Sciatic nerve (tissue), 2 donors: ENCODE measurements at regions not wholly inside any gene's neighbourhood (a gene's known extent, or its start where the extent isn't known, plus 50 kb on each side); places are given as distances from the start of the nearest gene placed in this dataset.
"Not testable (repeated sequence)": the region's sequence is repeated elsewhere in the genome, so short reads cannot be mapped to it uniquely, and the experiment has no call there.

Experiments used
- ATAC-seq: fragments of 200-7000 bp; cut with Tn5 transposase; one replicate; pipeline ENCODE4 v1.9.1; 2020; ENCODE audit warnings: mild to moderate bottlenecking, moderate library complexity
- DNase-seq: peaks from one replicate; pipeline ENCODE4 v3.0.0-alpha.2; 2020; ENCODE audit warnings: low spot score
- intact Hi-C: fragments of 100-400 bp; cut with DNase I; formaldehyde crosslinking; loops from one replicate; pipeline ENCODE4 v1.14.2; 2022
- donor health status: DM: no; HTN: no; CAD: no.
- donor health status: DM: no; HTN: no; CAD: no.

DNA sequence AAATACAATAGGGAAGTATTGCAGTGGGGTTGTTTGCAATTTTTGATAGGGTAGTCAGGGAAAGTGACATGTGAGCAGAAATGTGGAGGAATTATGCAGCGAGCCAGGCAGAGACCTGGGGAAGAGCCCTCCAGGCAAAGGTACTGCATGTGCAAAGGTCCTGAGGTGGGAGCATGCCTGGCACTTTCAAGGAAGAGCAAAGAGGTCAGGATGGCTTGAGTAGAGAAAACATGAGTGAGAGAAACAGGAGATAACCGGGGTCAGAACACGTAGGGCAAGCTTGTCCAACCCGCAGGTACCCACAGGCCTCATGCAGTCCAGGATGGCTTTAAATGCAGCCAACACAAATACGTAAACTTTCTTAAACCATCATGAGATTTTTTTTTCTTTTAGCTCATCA, 71.0 kb downstream of the COQ2 start:
- no peak for DNase-seq
- no peak for ATAC-seq
- intact Hi-C loops: no loop called here

DNA sequence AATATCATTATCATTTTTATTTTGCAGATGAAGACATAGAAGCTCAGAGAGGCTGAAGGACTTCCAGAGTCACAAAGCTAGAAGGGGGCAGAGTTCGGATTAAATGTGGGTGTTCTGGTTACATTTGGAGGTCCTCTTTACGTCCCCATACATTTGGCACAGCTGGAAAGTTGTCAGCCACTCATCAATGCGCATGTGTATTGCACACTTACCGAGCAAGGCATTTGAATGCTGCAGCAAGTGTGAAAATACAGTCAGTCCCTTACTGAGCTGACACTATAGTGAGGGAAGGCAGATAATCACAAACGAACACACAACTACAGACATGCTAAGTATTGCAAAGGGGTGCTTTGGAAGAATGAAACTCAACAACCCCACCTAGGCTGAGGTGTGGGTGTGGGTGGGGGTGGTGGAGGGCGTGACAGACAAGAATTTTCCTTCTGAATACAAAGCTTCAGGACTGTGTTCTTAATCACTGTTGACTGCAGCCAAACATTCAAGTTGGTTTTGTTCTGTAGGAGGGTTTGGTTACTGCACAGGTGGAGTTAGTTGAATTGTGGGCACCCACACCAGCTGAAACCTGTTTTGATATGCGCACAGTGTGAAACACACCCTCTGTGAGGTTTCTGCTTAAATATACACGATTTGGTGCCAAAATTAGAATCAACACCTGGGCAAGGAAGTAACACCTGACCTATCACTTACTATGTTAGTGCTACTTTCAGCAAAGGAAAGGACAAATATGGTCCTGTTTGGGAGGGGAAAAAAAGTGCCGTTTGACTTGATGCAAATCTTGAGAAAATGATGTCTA, 72.4 kb downstream of the COQ2 start:
- intact Hi-C loops: no loop called here
- peak; percentile 32 for ATAC-seq
- DNase-seq: no peak

DNA sequence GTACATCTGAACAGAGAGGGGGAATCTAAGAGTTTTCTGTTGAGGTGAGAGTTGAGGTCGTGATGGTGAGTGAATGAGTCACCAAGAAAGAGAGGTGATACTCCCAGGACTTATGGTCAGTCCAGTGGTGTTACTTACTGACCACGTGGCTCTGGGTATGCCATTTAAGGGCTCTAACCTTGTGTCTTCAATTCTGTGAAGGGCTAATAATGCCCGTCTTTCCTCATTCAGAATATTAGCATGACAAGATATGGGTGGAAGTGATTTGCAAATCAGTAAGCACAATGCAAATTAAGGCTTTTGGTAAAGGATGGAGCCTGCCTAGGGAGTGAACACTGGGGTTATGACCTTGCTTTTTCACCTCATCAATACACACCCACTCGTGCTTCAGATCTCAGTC, 75.2 kb downstream of the COQ2 start:
- DNase-seq (no peak), ATAC-seq (no peak)
- intact Hi-C loops: no loop called here

DNA sequence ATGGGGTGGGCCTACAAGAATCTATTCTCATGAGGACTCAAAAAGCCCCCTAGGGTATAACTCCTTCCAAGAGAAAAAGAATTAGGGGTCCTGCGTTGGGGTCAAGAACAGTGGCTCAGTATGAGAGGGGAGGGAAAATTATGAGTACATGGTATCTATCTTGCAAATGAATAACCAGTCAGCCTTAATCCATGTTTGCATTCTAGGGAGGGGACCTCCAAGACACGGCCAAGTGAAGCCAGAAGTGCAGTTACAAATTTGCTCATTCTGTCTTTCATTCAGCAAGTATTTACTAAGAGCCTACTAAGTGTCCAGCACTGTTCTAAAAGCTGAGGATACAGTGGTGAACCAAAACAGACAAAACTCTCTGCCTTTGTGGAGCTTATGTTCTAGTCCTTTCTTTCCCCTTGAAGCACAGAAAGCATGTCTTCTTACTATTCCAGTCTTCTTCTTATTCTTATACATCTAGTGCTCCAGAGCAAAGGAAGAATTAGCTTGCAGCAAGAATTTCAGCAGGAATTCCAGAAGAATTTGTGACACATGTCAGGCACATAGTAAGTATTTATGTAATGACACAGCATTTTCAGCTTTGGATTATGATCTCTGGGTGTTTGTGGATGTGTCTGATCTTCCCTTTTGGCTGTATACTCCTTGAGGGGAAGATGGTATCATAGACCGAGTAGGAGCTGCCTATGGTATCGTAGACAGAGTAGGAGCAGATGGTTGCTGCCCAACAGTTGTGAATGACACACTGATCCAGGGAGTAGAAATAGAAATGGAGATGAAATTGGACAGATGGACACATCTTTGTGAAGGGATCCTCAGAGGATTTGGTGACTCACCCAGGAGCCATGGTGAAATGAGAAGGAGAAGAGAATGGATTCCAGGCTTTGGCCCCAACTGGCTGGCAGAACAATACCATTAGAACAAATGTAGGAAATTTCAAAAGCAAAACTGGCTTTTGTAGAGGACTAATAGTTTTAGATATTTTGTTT, 75.9 kb downstream of the COQ2 start:
- intact Hi-C loops: no loop called here
- ATAC-seq: no peak
- DNase-seq: no peak

DNA sequence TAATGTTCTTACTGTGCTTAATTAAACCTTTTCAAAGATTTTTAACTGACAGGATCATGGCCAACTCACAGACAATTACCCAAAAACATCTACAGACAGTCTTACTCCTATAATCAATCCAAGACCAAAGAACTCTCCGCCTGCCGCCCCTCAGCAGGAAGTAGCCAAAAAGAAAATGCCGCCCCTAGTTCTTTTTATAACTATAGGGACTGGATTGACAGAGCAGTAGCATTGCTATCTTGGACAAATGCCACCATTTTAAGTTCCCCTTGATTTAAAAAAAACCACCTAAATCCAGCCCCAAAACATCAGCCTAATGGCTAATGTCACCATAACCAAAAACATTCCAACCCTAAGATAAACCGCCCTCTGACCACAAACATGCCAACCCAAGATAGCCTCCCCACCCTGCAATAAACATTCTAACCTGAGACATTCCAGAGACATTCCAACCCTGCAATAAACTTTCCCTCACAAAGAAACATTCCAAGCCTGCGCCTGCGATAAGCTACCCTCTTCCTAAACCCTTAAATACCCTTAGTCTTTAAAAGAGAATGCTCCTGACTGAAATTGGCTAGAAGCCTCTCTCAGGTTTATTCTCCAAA, 77.0 kb downstream of the COQ2 start:
- ATAC-seq (no peak), DNase-seq (no peak)
- intact Hi-C loops: no loop called here

DNA sequence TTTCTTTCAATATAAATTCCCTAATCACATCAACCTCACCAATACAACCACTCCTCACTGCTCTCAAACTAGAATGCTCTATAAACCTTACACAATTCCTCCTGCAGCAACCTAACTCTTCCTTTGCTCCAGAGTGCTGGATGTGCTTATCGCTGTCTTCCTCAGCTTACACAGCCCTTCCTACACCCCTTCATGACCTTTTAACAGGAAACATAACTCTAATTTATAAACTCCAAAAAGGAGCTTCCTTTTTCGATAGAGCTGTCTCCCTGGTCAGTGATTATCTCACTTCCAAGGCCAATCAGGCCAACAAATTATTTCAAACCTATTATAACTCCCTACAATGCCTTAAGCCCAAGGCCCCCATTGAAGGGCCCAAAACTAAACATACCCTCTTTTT, 78.8 kb downstream of the COQ2 start:
- no peak for ATAC-seq
- intact Hi-C loops: no loop called here

DNA sequence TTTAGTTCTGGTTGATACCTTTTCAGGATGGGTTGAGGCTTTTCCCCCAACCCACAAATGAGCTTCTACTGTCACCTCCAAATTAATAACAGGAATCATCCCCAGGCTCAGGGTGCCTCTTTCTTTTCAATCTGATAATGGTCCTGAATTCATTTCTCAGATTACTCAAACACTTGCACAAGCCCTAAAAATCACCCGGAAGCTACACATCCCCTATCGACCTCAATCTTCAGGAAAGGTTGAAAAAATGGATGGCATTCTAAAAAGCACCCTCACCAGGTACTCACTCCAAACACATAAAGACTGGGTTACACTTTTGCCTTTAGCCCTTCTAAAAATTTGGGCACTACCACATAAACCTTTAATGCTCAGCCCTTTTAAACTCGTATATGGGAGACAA, 79.9 kb downstream of the COQ2 start:
- intact Hi-C loops: no loop called here
- ATAC-seq (no peak), DNase-seq (no peak)

More for the DNA sequence above, 78.8 kb downstream of the COQ2 start:
- no peak for DNase-seq

DNA sequence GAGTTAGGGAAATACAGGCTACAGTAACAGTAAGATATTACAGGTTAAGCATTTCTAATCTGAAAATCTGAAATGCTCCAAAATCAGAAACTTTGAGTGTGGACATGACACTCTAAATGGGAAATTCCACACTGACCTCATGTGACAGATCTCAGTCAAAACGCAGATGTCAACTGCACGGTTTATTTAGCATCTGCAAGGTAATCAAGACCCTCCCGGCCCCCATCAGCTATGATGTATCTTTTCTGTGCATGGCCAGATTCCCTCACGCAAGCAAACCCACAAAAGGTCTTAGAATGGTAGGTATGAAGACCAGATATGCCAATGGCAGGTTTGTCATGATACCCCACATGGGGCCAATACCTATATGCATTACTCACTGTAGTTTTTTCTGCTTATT, 82.8 kb downstream of the COQ2 start:
- no peak for ATAC-seq
- intact Hi-C loops: no loop called here
- no peak for DNase-seq

DNA sequence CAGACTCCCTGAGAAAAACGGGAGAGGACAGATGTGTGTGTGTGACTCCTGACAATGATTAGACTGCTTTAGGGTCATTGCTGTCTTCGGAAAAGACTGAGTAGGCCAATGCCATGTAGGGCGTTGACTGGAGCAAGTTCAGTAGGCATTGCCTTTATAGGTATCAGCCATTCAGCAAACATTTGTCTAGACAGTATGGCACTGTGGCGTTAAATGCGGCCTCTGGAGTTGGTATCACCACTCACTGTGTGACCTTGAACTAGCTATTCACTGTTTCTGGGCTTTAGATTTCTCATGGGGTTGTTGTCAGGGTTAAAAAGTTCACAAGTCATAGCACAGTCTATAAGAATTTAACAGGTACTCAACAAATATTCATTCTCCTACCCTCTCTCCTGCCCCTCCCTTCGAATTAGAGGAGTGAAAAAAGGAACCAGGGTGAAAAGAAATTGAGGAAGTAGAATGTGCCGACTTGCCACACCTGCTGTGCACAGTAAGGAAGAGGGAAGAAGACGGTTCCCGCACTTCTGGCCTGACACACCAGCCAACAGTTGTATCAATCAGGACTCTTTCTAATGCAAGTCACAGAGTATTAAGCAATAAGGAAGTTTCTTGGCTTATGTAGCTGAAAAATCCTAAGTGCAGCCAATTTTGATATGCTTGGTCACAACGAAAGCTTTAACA, 83.2 kb upstream of the PLAC8 start:
- DNase-seq (no peak), ATAC-seq (peak; percentile 67)
- intact Hi-C loops: no loop called here

DNA sequence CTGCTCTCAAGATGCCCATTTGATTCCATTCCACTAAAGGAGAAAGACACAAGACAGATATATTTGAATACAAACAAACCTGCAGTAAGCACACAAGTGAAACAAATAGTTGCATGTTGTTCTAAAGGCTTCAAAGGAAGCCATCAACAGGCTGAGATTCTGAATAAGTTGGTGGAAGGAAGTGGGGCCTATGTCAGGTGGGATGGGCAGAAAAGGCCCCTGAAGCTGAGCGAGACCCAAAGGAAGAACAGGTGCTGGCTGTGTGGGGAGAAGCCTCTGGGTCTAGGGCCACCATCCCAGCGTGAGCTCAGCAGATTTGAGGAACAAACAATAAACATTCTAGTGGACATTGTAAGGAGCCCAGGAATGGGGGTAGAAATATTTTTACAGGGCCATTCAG, 82.4 kb upstream of the PLAC8 start:
- intact Hi-C loops: no loop called here
- ATAC-seq (no peak), DNase-seq (no peak)

DNA sequence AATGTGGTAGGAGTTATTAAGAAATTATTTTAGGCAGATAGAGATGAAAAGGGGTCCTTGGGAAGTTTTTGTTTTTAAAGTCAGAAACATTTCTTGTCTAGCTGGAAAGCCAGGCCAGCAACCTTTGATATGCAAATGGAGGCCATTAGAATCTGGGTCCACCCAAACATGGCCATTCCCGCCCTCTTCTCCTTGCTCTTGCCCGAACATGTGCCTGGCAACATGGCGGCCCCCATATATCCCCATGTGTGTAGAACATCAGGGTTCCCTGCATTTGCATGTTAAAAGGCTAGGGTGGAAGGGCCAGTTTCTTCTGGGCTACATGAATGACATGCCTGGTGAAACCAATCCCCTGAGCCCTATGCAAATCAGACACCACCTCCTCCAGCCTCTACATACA, 80.7 kb upstream of the PLAC8 start:
- DNase-seq (no peak), ATAC-seq (no peak)
- intact Hi-C loops: no loop called here

DNA sequence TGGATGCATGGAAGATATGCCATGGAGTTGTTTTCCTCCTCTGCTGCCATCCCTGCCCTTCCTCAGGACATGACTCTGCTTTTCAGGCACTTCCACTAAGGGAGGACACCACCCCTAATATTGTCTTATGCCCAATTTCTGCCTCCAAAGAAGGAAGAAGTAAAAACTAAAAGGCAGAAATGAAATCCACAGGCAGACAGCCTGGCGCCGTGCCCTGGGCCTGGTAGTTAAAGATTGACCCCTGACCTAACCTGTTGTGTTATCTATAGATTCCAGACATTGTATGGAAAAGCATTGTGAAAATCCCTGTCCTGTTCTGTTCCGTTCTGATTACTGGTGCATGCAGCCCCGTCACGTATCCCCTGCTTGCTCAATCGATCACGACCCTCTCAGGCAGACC, 80.1 kb upstream of the PLAC8 start:
- ATAC-seq, DNase-seq, intact Hi-C loops: not testable (repeated sequence)

DNA sequence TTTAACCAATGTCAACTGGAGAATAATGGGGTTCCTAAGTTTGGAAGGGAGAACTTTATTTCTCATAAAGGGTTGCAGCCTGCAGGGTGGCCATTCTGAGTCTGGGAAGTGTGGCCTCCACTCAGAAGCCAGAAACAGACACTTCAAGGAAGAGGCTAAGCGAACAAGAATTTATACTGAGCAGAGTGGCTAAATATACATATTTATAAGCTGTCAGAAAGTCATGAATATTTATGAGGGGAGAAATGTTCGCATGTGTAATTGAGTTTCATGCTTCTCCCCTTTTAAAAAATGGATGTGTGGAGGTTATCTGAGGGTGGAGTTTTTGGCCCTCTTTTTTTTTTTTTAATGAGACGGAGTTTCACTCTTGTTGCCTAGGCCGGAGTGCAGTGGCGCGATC, 78.1 kb upstream of the PLAC8 start:
- no peak for ATAC-seq
- no peak for DNase-seq
- intact Hi-C loops: no loop called here

DNA sequence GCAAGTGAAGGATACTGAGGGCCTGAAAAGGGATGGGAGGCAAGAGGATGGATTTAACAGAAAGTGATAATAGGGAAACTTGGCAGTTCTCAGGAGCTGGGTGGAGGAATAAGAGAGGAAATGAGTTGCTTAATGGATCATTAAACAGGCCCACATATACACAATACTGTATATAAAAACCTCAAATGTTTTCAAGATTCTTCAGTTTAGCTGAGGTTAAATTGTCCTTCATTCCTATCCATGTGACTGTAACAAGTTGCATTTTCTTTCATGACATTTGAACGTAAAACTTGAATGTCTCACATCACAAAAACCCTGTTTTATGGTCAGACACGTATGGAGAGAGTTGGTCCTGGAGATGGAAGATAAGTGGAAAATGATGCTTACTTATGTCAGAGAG, 76.5 kb upstream of the PLAC8 start:
- no peak for DNase-seq
- ATAC-seq: no peak

DNA sequence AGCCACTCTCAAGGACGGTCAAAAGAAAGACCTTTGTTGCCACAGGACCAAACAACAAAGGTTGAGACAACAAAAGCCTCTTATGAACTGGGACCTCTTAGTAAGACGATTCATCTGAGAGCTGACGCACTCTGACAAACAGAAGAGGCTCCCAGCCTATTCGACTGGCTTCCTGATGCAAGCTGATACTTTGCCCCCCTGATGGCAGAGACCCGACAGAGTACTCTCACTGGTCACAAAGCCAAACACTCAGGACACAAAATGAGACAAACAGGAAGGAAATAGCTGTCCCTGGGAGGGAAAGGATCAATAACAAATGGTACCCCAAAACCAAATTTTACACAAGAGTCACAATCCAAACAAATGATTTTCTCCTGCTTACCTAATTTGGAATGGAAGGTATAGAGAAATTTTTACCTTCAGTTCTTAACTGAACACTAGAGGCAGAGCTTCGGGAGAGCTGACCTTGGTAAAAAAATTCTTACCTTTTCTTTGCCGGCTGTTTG, 75.2 kb upstream of the PLAC8 start:
- ATAC-seq (no peak), DNase-seq (no peak)
- intact Hi-C loops: no loop called here

More for the DNA sequence above, 76.5 kb upstream of the PLAC8 start:
- intact Hi-C loops: no loop called here

DNA sequence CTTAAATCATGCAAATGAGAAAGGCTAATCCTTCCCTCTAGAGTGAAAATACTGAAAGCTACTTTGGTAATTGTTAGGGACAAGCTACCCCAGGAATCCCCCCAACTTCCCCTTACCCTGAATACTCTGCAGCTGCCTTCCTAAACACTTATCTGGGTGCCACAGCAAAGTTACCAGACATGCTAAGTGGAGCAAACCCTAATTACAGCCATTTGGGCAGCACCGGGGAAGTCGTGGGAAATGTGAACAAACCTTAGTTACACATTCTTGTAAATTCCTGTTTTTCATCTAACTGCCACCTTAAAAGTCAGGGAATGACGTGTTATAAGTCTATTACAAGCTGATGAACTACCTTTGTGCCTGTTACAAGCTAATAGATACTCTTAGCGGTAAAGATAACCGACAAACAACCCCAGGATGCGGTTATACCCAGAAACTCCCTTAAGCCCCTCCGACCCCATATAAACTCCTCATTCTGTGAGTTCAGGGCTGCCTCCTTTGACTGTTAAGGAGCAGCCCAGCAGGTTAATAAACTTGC, 66.0 kb upstream of the PLAC8 start:
- intact Hi-C loops: no loop called here
- DNase-seq: no peak
- no peak for ATAC-seq

DNA sequence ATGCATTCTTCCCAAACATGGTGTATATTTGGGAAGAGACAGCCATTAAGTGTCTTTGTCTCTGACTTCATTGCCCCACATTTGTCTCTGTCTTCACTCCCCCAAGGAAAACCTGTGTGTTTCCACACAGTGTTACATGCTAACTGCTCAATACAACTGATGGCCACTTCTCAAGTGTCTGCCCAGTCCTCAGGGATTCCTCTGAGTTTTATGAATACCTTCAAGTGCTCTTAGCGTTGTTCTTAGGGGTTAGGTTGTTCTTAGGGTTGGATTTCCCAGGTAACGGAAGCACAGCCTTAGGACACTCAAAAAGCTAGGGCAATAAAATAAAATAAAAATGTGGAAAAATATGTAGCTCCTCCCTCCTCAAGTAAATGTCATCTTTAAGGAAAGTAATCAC, 64.7 kb upstream of the PLAC8 start:
- ATAC-seq (no peak), DNase-seq (no peak)
- intact Hi-C loops: no loop called here

DNA sequence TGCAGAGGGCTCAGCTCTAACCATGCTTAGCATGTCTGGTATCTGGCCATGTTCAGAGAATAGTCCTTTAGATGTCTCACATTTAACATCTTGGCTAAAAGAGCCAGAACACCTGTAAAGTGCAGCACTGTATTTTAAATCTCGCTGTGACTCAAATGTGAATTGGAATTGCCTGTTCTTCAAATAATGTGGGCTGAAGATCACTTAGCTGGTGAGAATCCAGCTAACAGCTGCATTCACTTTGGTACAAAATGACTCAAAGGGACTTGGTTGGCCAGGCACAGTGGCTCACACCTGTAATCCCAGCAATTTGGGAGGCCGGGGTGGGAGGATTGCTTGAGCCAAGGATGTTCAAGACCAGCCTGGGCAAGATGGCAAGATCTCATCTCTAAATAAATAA, 63.5 kb upstream of the PLAC8 start:
- intact Hi-C loops: no loop called here
- no peak for ATAC-seq
- no peak for DNase-seq

DNA sequence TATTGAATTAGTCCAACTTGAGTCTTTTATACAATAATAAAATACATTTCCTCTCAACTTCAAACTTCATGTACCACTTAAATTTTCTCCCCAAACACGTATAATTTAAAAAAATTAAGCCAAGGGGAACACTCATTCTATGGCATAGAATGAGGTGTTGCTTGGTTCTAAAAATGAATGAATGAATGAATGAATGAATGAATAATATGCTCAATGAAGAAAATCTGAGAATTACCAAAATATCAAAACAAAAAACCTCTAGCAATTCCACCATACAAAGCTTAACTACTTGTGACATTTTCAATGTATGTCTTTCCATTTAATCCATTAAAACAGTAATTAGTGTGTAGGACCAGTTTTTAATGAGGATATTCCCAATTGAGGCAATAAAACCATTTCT, 62.7 kb upstream of the PLAC8 start:
- DNase-seq (no peak), ATAC-seq (no peak)
- intact Hi-C loops: no loop called here
